ENCODE measurements at regions not wholly inside any gene's neighbourhood (a gene's known extent, or its start where the extent isn't known, plus 50 kb on each side); places are given as distances from the start of the nearest gene placed in this dataset.
"Not testable (repeated sequence)": the region's sequence is repeated elsewhere in the genome, so short reads cannot be mapped to it uniquely, and the experiment has no call there.

- not testable (repeated sequence) for DNase-seq
Observed at GRCh38 chr12:116327992-116328391, 50.5 kb upstream of the MED13L start.

- no peak for DNase-seq
Observed at GRCh38 chr12:116331876-116332275, 54.4 kb upstream of the MED13L start.

GRCh38 chr12:116332705-116333380 is 55.4 kb upstream of the MED13L start:
- no peak for DNase-seq

- no peak for DNase-seq
Observed at GRCh38 chr12:116333402-116333801, 55.9 kb upstream of the MED13L start.

- peak; percentile 84 for DNase-seq
Observed at GRCh38 chr12:116336542-116337065, 59.1 kb upstream of the MED13L start.

- DNase-seq: peak; percentile 91
Observed at GRCh38 chr12:116337312-116337711, 59.8 kb upstream of the MED13L start.

- no peak for DNase-seq
Observed at GRCh38 chr12:116338064-116338846, 60.8 kb upstream of the MED13L start.

GRCh38 chr12:116339062-116339461 is 61.6 kb upstream of the MED13L start:
- peak; percentile 82 for DNase-seq

- peak; percentile 32 for DNase-seq
Observed at GRCh38 chr12:116339800-116340371, 62.4 kb upstream of the MED13L start.

- no peak for DNase-seq
Observed at GRCh38 chr12:116343331-116343884, 65.9 kb upstream of the MED13L start.

GRCh38 chr12:116346222-116346621 is 68.7 kb upstream of the MED13L start:
- no peak for DNase-seq

- no peak for DNase-seq
Observed at GRCh38 chr12:116346741-116347140, 69.2 kb upstream of the MED13L start.

GRCh38 chr12:116347265-116347664 is 69.8 kb upstream of the MED13L start:
- no peak for DNase-seq

GRCh38 chr12:116352315-116352835 is 74.9 kb upstream of the MED13L start:
- peak; percentile 28 for DNase-seq

GRCh38 chr12:116353958-116354357 is 76.5 kb upstream of the MED13L start:
- no peak for DNase-seq

GRCh38 chr12:116354534-116354933 is 77.0 kb upstream of the MED13L start:
- no peak for DNase-seq

- DNase-seq: no peak
Observed at GRCh38 chr12:116354950-116355783, 77.7 kb upstream of the MED13L start.

- DNase-seq: no peak
Observed at GRCh38 chr12:116358536-116358892, 81.0 kb upstream of the MED13L start.

GRCh38 chr12:116358893-116359761 is 81.6 kb upstream of the MED13L start:
- peak; percentile 93 for DNase-seq

- DNase-seq: peak; percentile 69
Observed at GRCh38 chr12:116360579-116361413, 83.3 kb upstream of the MED13L start.
